HG02885 (cell line): ENCODE measurements at regions not wholly inside any gene's neighbourhood (a gene's known extent, or its start where the extent isn't known, plus 50 kb on each side); places are given as distances from the start of the nearest gene placed in this dataset.

ENCODE experiments used
- ATAC-seq: cut with Tn5 transposase; IDR thresholded peaks from one replicate; pipeline ENCODE4 v1.9.1; 2021; ENCODE audit warnings: mild to moderate bottlenecking; ENCODE audit not compliant: unreplicated experiment, poor library complexity

- ATAC-seq, result no peak
Measured at GRCh38 chr6:156125844-156126243, 651.3 kb upstream of the ARID1B start.

GRCh38 chr6:156123731-156124130 is 653.4 kb upstream of the ARID1B start:
- no peak for ATAC-seq

GRCh38 chr6:156121973-156122372 is 655.2 kb upstream of the ARID1B start:
- ATAC-seq, result no peak

- no peak for ATAC-seq
Measured at GRCh38 chr6:156114541-156114940, 658.9 kb upstream of the NOX3 start.

- ATAC-seq, result no peak
Measured at GRCh38 chr6:156113631-156114030, 658.0 kb upstream of the NOX3 start.

- no peak for ATAC-seq
Measured at GRCh38 chr6:156111913-156112312, 656.3 kb upstream of the NOX3 start.

GRCh38 chr6:156110249-156110648 is 654.6 kb upstream of the NOX3 start:
- ATAC-seq, result no peak

- no peak for ATAC-seq
Measured at GRCh38 chr6:156109713-156110112, 654.1 kb upstream of the NOX3 start.

- peak; percentile 72 for ATAC-seq
Measured at GRCh38 chr6:156107624-156108101, 652.0 kb upstream of the NOX3 start.

GRCh38 chr6:156102129-156102528 is 646.5 kb upstream of the NOX3 start:
- ATAC-seq, result no peak

GRCh38 chr6:156098839-156099238 is 643.2 kb upstream of the NOX3 start:
- no peak for ATAC-seq

- no peak for ATAC-seq
Measured at GRCh38 chr6:156087487-156087886, 631.8 kb upstream of the NOX3 start.

- no peak for ATAC-seq
Measured at GRCh38 chr6:156082012-156082411, 626.4 kb upstream of the NOX3 start.

GRCh38 chr6:156080371-156080770 is 624.7 kb upstream of the NOX3 start:
- ATAC-seq, result no peak

GRCh38 chr6:156068881-156069280 is 613.2 kb upstream of the NOX3 start:
- no peak for ATAC-seq

GRCh38 chr6:156065849-156066248 is 610.2 kb upstream of the NOX3 start:
- no peak for ATAC-seq

GRCh38 chr6:156062091-156062563 is 606.5 kb upstream of the NOX3 start:
- no peak for ATAC-seq

GRCh38 chr6:156061465-156061864 is 605.8 kb upstream of the NOX3 start:
- no peak for ATAC-seq

- no peak for ATAC-seq
Measured at GRCh38 chr6:156060013-156060412, 604.4 kb upstream of the NOX3 start.

- ATAC-seq, result no peak
Measured at GRCh38 chr6:156058356-156058755, 602.7 kb upstream of the NOX3 start.

GRCh38 chr6:156057869-156058268 is 602.2 kb upstream of the NOX3 start:
- ATAC-seq, result no peak

GRCh38 chr6:156056085-156056484 is 600.4 kb upstream of the NOX3 start:
- ATAC-seq, result no peak

GRCh38 chr6:156053626-156054025 is 598.0 kb upstream of the NOX3 start:
- ATAC-seq, result no peak
